ENCODE measurements at regions not wholly inside any gene's neighbourhood (a gene's known extent, or its start where the extent isn't known, plus 50 kb on each side); places are given as distances from the start of the nearest gene placed in this dataset.

DNA sequence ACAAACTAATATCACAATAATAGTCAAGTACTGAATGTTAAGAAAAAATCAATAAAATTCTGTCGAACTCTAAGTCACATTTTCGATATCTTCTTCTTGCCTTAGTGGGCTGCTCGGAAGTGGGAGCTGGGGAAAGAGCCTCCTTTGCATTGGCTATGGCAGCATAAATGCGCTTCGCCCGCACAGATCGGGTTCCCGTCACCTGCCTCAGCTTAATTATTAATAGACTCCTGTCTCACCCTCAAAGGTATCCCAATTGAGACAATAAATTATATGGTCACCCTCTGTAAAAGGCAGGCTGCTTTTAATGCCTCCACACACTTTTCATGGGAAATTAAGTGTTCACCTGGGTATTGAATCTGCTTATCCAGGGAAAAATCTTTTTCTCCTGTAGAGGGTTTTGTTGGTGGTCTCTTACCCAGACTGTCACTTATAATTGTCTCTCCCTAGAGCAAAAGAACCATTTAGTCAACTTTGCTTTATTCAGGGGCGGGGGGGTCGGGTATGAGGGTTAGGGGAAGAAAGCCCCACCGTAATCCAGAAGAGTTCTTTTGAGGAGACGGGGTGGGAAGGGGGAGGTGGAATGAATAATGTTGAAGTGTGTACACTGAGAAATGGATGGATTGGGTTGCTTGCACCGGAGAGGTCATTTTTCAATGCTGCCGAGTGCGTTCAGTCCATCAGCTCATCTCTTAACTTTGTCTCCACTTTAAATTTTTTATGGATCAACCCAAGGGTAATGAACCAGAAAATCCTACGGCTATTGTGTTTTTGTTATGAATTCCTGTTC is 682.6 kb upstream of the SGCG start:
- Histone ChIP-seq H3K4me1 (ENCODE audit: control insufficient read depth, extremely low read depth, insufficient read depth, low read length) (no peaks in the 10 kb centered on the region), H3K9me3 (ENCODE audit: control insufficient read depth, insufficient read depth, low read depth, low read length) (no peaks in the 10 kb centered on the region), H3K9ac (ENCODE audit: insufficient read depth, low read length) (no peak overlapping the region), H3K4me3 (replicated peaks in 1 of 4; ENCODE audit: control extremely low read depth in 1 of 4, insufficient read depth in 1 of 4, low read depth in 3 of 4, low read length in 4 of 4) (no peak overlapping the region), H3K27ac (ENCODE audit: insufficient read depth, low read length) (no peak overlapping the region), H3K4me2 (ENCODE audit: extremely low read depth, insufficient read depth, low read length) (no peak overlapping the region), H2AFZ (ENCODE audit: low read length) (no peak overlapping the region), H3K27me3 (ENCODE audit: control insufficient read depth, insufficient read depth, low read length) (no peaks in the 10 kb centered on the region), H3K36me3 (ENCODE audit: control insufficient read depth, insufficient read depth, low read length) (no peaks in the 10 kb centered on the region), H4K20me1 (ENCODE audit: control insufficient read depth, extremely low read depth, insufficient read depth, low read length) (no peaks in the 10 kb centered on the region), H3K79me2 (ENCODE audit: control insufficient read depth, insufficient read depth, low read length) (no peaks in the 10 kb centered on the region)
- TF ChIP-seq EZH2 (IDR thresholded peaks at IDR 0.05; ENCODE audit: low read length, missing control alignments) = no peak
- TF ChIP-seq, protein P1, sequence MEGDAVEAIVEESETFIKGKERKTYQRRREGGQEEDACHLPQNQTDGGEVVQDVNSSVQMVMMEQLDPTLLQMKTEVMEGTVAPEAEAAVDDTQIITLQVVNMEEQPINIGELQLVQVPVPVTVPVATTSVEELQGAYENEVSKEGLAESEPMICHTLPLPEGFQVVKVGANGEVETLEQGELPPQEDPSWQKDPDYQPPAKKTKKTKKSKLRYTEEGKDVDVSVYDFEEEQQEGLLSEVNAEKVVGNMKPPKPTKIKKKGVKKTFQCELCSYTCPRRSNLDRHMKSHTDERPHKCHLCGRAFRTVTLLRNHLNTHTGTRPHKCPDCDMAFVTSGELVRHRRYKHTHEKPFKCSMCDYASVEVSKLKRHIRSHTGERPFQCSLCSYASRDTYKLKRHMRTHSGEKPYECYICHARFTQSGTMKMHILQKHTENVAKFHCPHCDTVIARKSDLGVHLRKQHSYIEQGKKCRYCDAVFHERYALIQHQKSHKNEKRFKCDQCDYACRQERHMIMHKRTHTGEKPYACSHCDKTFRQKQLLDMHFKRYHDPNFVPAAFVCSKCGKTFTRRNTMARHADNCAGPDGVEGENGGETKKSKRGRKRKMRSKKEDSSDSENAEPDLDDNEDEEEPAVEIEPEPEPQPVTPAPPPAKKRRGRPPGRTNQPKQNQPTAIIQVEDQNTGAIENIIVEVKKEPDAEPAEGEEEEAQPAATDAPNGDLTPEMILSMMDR (conservative IDR thresholded peaks at IDR 0.05 in 1 of 2, IDR thresholded peaks at IDR 0.05 in 1 of 2; ENCODE audit: low read depth in 1 of 2, low read length in 2 of 2) = no peak
- DNase-seq (ENCODE audit: low read depth in 2 of 2) = no peak

DNA sequence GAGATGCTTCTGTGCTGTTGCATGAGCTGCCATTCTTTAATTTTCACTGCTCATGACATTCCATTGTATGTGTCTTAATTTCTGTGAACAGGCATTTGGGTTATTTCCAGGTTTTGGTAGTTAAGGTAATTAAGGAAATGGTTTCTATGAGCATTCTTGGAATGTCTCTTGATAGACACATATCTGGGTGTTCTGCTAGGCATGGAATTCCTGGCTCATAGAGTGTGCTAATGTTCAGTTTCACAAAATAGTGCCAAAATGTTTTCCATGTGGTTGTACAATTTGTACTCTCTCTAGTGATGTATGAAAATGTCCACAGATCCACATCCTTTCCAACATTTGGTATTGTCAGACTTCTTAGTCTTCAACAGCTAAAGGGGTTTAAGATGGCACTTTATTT is 680.9 kb upstream of the SGCG start:
- TF ChIP-seq EZH2 (IDR thresholded peaks at IDR 0.05; ENCODE audit: low read length, missing control alignments) = no peak
- TF ChIP-seq, protein P1 (conservative IDR thresholded peaks at IDR 0.05 in 1 of 2, IDR thresholded peaks at IDR 0.05 in 1 of 2; ENCODE audit: low read depth in 1 of 2, low read length in 2 of 2) = no peak
- no peaks in the 10 kb centered on the region for H3K4me1 ChIP-seq (ENCODE audit: control insufficient read depth, extremely low read depth, insufficient read depth, low read length)
- H3K27ac ChIP-seq (ENCODE audit: insufficient read depth, low read length) = no peak overlapping the region
- H3K4me2 ChIP-seq (ENCODE audit: extremely low read depth, insufficient read depth, low read length) = no peak overlapping the region
- no peak for DNase-seq (ENCODE audit: low read depth in 2 of 2)
- no peaks in the 10 kb centered on the region for H3K79me2 ChIP-seq (ENCODE audit: control insufficient read depth, insufficient read depth, low read length)
- H3K9me3 ChIP-seq (ENCODE audit: control insufficient read depth, insufficient read depth, low read depth, low read length) = no peaks in the 10 kb centered on the region
- no peaks in the 10 kb centered on the region for H3K36me3 ChIP-seq (ENCODE audit: control insufficient read depth, insufficient read depth, low read length)
- no peak overlapping the region for H3K4me3 ChIP-seq (replicated peaks in 1 of 4; ENCODE audit: control extremely low read depth in 1 of 4, insufficient read depth in 1 of 4, low read depth in 3 of 4, low read length in 4 of 4)
- H3K9ac ChIP-seq (ENCODE audit: insufficient read depth, low read length) = no peak overlapping the region
- no peak overlapping the region for H2AFZ ChIP-seq (ENCODE audit: low read length)
- H3K27me3 ChIP-seq (ENCODE audit: control insufficient read depth, insufficient read depth, low read length) = no peaks in the 10 kb centered on the region
- no peaks in the 10 kb centered on the region for H4K20me1 ChIP-seq (ENCODE audit: control insufficient read depth, extremely low read depth, insufficient read depth, low read length)

DNA sequence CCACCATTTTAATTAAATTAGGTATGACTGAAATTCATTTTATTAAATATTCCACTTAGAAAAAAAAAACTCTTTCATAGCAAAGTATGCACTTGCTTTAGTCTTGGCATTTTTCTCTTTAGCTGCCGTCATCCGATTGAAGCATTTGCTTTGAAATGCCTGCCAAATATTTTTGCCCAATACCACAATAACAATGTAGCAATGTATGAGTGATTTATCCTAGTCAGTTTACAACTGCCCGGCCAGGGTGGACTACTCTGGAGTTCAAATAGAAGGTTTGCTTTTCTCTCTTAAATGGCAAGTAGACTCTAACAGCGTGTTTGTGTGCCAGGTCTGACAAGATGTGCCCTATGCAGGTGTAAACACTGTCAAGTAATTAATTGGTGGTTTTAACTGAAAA is 675.3 kb upstream of the SGCG start:
- Histone ChIP-seq H3K27ac (ENCODE audit: insufficient read depth, low read length) (no peak overlapping the region), H3K9ac (ENCODE audit: insufficient read depth, low read length) (no peak overlapping the region), H3K79me2 (ENCODE audit: control insufficient read depth, insufficient read depth, low read length) (no peaks in the 10 kb centered on the region), H3K9me3 (ENCODE audit: control insufficient read depth, insufficient read depth, low read depth, low read length) (no peaks in the 10 kb centered on the region), H3K4me1 (ENCODE audit: control insufficient read depth, extremely low read depth, insufficient read depth, low read length) (no peaks in the 10 kb centered on the region), H3K4me3 (replicated peaks in 1 of 4; ENCODE audit: control extremely low read depth in 1 of 4, insufficient read depth in 1 of 4, low read depth in 3 of 4, low read length in 4 of 4) (no peak overlapping the region), H4K20me1 (ENCODE audit: control insufficient read depth, extremely low read depth, insufficient read depth, low read length) (no peaks in the 10 kb centered on the region), H3K27me3 (ENCODE audit: control insufficient read depth, insufficient read depth, low read length) (no peaks in the 10 kb centered on the region), H3K36me3 (ENCODE audit: control insufficient read depth, insufficient read depth, low read length) (no peaks in the 10 kb centered on the region), H3K4me2 (ENCODE audit: extremely low read depth, insufficient read depth, low read length) (no peak overlapping the region), H2AFZ (ENCODE audit: low read length) (no peak overlapping the region)
- TF ChIP-seq, protein P1 (conservative IDR thresholded peaks at IDR 0.05 in 1 of 2, IDR thresholded peaks at IDR 0.05 in 1 of 2; ENCODE audit: low read depth in 1 of 2, low read length in 2 of 2) = no peak
- no peak for TF ChIP-seq EZH2 (IDR thresholded peaks at IDR 0.05; ENCODE audit: low read length, missing control alignments)
- DNase-seq (ENCODE audit: low read depth in 2 of 2) = peak; percentile 22 to 87
